WTC11 (cell line): ENCODE measurements at regions not wholly inside any gene's neighbourhood (a gene's known extent, or its start where the extent isn't known, plus 50 kb on each side); places are given as distances from the start of the nearest gene placed in this dataset.

Experiments
- ATAC-seq: fragments of 200-7000 bp; cut with Tn5 transposase; 2 replicates; pipeline ENCODE4 v1.10.0; 2021; ENCODE audit warnings: mild to moderate bottlenecking, moderate library complexity
- CTCF ChIA-PET: fragments of 300-600 bp; sonication (Branson Sonifier 250); formaldehyde crosslinking; loops from one replicate; lab custom pipeline; 2021; ENCODE audit warnings: antibody characterized with exemption; lab: Charles Lee
- POLR2A ChIA-PET: fragments of 350-600 bp; sonication (Branson Sonifier 250); formaldehyde crosslinking; loops from one replicate; lab custom pipeline; 2021; ENCODE audit warnings: antibody characterized with exemption; lab: Charles Lee
- DNase-seq: peaks from one replicate; pipeline ENCODE4 v3.0.0; 2021; ENCODE audit warnings: low spot score
- H3K27ac Mint-ChIP-seq: 2 replicates; pipeline ENCODE4 v1.8.0; 2021; ENCODE audit warnings: mixed read lengths
- H3K27me3 Mint-ChIP-seq: 2 replicates; pipeline ENCODE4 v1.8.0; 2021; ENCODE audit warnings: low read depth, mild to moderate bottlenecking, moderate library complexity, mixed read lengths
- H3K36me3 Mint-ChIP-seq: 2 replicates; pipeline ENCODE4 v1.8.0; 2021; ENCODE audit warnings: mixed read lengths
- H3K4me1 Mint-ChIP-seq: 2 replicates; pipeline ENCODE4 v1.8.0; 2022; ENCODE audit warnings: mixed read lengths
- H3K4me3 Mint-ChIP-seq: 2 replicates; pipeline ENCODE4 v1.8.0; 2021; ENCODE audit warnings: mild to moderate bottlenecking, moderate library complexity, mixed read lengths
- H3K9me3 Mint-ChIP-seq: 2 replicates; pipeline ENCODE4 v1.8.0; 2021; ENCODE audit warnings: mixed read lengths
- CBFB ChIP-seq: sonication (generic); formaldehyde crosslinking; IDR thresholded peaks from 2 replicates; pipeline ENCODE4 v1.8.1; 2022; ENCODE audit warnings: mild to moderate bottlenecking, low read depth, missing genetic modification reagents
- EMX1 ChIP-seq: fragments of 250-450 bp; sonication (Bioruptor Pico); IDR thresholded peaks from 2 replicates; pipeline ENCODE4 v1.8.0; 2021; ENCODE audit warnings: mild to moderate bottlenecking
- FOXP1 ChIP-seq: sonication (generic); formaldehyde crosslinking; IDR thresholded peaks from 2 replicates; pipeline ENCODE4 v1.8.0; 2022; ENCODE audit warnings: missing genetic modification reagents, mild to moderate bottlenecking, moderate library complexity, borderline replicate concordance
- MXD4 ChIP-seq: fragments of 250-450 bp; sonication (Bioruptor Pico); IDR thresholded peaks from 2 replicates; pipeline ENCODE4 v1.8.0; 2021; ENCODE audit warnings: mild to moderate bottlenecking, moderate library complexity, borderline replicate concordance
- NFE2L1 ChIP-seq: sonication (generic); formaldehyde crosslinking; IDR thresholded peaks from 2 replicates; pipeline ENCODE4 v1.8.1; 2023; ENCODE audit warnings: missing genetic modification reagents
- OVOL2 ChIP-seq: fragments of 250-450 bp; sonication (Bioruptor Pico); IDR thresholded peaks from 2 replicates; pipeline ENCODE4 v1.9.0; 2021; ENCODE audit warnings: mild to moderate bottlenecking, borderline replicate concordance
- RORB ChIP-seq: fragments of 250-450 bp; sonication (Bioruptor Pico); IDR thresholded peaks from 2 replicates; pipeline ENCODE4 v1.9.0; 2021; ENCODE audit warnings: mild to moderate bottlenecking
- SOX15 ChIP-seq: fragments of 250-450 bp; sonication (Bioruptor Pico); IDR thresholded peaks from 2 replicates; pipeline ENCODE4 v1.9.0; 2021; ENCODE audit warnings: mild to moderate bottlenecking
- SP1 ChIP-seq: sonication (generic); formaldehyde crosslinking; conservative IDR thresholded peaks from 2 replicates; pipeline ENCODE4 v1.8.1; 2022; ENCODE audit warnings: missing genetic modification reagents
- ZNF263 ChIP-seq: sonication (generic); formaldehyde crosslinking; IDR thresholded peaks from 2 replicates; pipeline ENCODE4 v1.8.1; 2022; ENCODE audit warnings: low read depth, mild to moderate bottlenecking, moderate library complexity, missing genetic modification reagents
- ZNF396 ChIP-seq: fragments of 250-450 bp; sonication (Bioruptor Pico); IDR thresholded peaks from 2 replicates; pipeline ENCODE4 v1.8.0; 2021; ENCODE audit warnings: mild to moderate bottlenecking, moderate library complexity, borderline replicate concordance
- ZNF416 ChIP-seq: fragments of 250-450 bp; sonication (Bioruptor Pico); IDR thresholded peaks from 2 replicates; pipeline ENCODE4 v1.9.0; 2021; ENCODE audit warnings: mild to moderate bottlenecking, inconsistent platforms
- TF ChIP-seq, protein P1 (sequence below): fragments of 250-450 bp; sonication (Bioruptor Pico); conservative IDR thresholded peaks from 2 replicates; pipeline ENCODE4 v1.9.0; 2021; ENCODE audit warnings: mild to moderate bottlenecking
- TF ChIP-seq, protein P2 (sequence below): sonication (generic); formaldehyde crosslinking; IDR thresholded peaks from 2 replicates; pipeline ENCODE4 v1.8.1; 2022; ENCODE audit warnings: mild to moderate bottlenecking, missing genetic modification reagents, moderate library complexity, borderline replicate concordance
- TF ChIP-seq, protein P3 (sequence below): sonication (generic); formaldehyde crosslinking; IDR thresholded peaks from 2 replicates; pipeline ENCODE4 v1.8.0; 2022; ENCODE audit warnings: mild to moderate bottlenecking, missing genetic modification reagents
- TF ChIP-seq, protein P4 (sequence below): sonication (generic); formaldehyde crosslinking; IDR thresholded peaks from 2 replicates; pipeline ENCODE4 v1.8.0; 2022; ENCODE audit warnings: mild to moderate bottlenecking, missing genetic modification reagents
- TF ChIP-seq, protein P5 (sequence below): sonication (generic); formaldehyde crosslinking; IDR thresholded peaks from 2 replicates; pipeline ENCODE4 v1.8.1; 2022; ENCODE audit warnings: missing genetic modification reagents, borderline replicate concordance
- TF ChIP-seq, protein P6 (sequence below): fragments of 250-450 bp; sonication (Bioruptor Pico); IDR thresholded peaks from 2 replicates; pipeline ENCODE4 v1.9.0; 2021; ENCODE audit warnings: moderate library complexity, mild to moderate bottlenecking, inconsistent platforms, borderline replicate concordance
- TF ChIP-seq, protein P7 (sequence below): sonication (generic); formaldehyde crosslinking; IDR thresholded peaks from 2 replicates; pipeline ENCODE4 v1.8.1; 2022; ENCODE audit warnings: low read depth, missing genetic modification reagents, borderline replicate concordance

DNA sequence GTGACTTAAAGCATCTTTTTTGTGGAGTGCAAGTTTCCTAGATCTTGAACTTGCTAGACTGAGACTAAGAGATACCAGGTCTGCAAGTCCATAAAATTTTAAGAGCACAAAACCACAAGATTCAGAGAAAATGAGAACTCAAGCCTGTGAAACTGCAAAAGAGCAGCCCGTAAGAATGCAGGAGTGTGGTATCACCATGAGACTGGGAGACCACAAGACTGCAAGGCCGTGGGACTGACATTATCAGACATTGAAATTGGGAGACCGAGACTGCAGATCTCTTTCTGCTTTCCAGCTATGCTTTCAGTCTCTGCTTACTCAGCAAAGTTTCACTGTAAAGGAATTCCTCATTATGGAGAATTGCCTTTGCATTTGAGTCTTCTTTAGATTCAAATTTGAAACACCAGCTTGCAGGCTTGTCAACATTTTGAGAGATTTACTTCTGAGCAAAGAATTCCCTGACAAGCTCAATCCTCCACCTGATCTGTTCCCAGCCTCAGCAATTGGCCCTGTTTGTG is 621.2 kb downstream of the KCNA4 start:
- no peak overlapping the region for H3K4me3 Mint-ChIP-seq
- no peak overlapping the region for H3K27ac Mint-ChIP-seq
- ATAC-seq, result no peak
- CTCF ChIA-PET, result interaction anchor here (1.4 to 2.0 kb wide), 2 partner anchors 52 to 747 kb away, joined by 3 to 5 read pairs; no protein-coding TSS in a partner anchor
- no peak for DNase-seq
- POLR2A ChIA-PET, result no interaction called here
- no peaks in the 10 kb centered on the region for H3K9me3 Mint-ChIP-seq
- H3K4me1 Mint-ChIP-seq, result 0 out of 2 replicates have a peak, but pooled peaks cover 3% of the 10 kb centered on the region
- peaks cover 2% of the 10 kb centered on the region; the same call in 1 of the 2 replicates for H3K27me3 Mint-ChIP-seq
- H3K36me3 Mint-ChIP-seq, result no peaks in the 10 kb centered on the region
- TF ChIP-seq ZNF263, result no peak
- TF ChIP-seq, all 79 proteins: peak for 0

DNA sequence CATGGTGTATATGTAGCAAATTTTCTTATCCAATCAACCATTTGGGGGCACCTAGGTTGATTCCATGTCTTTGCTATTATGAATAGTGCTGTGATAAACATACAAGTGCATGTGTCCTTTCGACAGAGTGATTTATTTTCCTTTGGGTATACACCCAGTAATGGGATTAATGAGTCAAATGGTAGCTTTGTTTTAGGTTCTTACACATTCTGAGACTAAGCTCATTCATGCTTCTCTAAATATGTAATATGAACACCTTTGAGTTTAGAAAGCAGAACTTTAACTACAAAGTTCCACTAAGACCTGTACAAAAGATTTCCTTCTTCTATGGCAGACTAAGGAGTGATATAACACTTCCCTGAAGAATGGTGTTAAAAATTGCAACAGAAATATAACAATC is 627.0 kb downstream of the KCNA4 start:
- no peaks in the 10 kb centered on the region for H3K27me3 Mint-ChIP-seq
- peaks cover 9% of the 10 kb centered on the region for H3K9me3 Mint-ChIP-seq
- H3K4me1 Mint-ChIP-seq, result no peaks in the 10 kb centered on the region
- DNase-seq (no peak), ATAC-seq (no peak)
- no peak overlapping the region for H3K4me3 Mint-ChIP-seq
- H3K36me3 Mint-ChIP-seq, result no peaks in the 10 kb centered on the region
- TF ChIP-seq ZNF396 (CRISPR knock-in tag) (no peak), EMX1 (no peak), RORB (CRISPR knock-in tag) (no peak), OVOL2 (CRISPR knock-in tag) (no peak), SOX15 (CRISPR knock-in tag) (no peak), NFE2L1 (no peak), FOXP1 (CRISPR knock-in tag) (no peak), ZNF416 (CRISPR knock-in tag) (no peak), SP1 (CRISPR knock-in tag) (no peak), CBFB (CRISPR knock-in tag) (no peak), MXD4 (no peak)
- TF ChIP-seq, protein P1, sequence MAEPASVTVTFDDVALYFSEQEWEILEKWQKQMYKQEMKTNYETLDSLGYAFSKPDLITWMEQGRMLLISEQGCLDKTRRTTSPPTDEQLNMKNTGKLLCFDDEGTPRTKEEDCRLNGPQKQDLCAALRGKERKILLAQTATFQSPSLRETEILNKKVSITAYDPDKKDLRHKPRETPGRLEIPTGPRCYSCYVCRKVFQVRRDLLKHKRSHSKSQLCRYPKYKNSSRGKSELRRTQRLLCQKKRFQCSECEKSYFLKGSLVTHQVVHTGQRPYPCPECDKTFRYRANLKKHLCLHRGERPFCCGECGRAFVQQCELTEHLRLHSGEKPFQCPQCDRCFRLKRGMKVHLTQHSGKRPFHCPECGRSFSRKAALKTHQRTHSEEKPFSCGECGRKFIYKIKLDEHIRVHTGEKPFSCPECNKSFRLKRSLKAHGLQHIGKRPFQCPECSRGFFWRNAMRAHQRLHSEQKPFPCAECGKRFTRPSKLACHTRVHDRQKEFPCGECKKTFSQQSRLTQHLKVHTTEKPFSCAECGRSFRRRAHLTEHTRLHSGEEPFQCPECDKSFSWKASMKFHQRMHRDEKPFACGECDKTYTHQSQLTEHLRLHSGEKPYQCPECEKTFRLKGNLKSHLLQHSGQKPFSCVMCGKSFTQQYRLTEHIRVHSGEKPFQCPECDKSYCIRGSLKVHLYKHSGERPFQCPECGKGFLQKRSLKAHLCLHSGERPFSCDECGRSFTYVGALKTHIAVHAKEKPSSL (CRISPR knock-in tag), result no peak
- TF ChIP-seq, protein P2, sequence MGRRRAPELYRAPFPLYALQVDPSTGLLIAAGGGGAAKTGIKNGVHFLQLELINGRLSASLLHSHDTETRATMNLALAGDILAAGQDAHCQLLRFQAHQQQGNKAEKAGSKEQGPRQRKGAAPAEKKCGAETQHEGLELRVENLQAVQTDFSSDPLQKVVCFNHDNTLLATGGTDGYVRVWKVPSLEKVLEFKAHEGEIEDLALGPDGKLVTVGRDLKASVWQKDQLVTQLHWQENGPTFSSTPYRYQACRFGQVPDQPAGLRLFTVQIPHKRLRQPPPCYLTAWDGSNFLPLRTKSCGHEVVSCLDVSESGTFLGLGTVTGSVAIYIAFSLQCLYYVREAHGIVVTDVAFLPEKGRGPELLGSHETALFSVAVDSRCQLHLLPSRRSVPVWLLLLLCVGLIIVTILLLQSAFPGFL (CRISPR knock-in tag), result no peak
- TF ChIP-seq, protein P3, sequence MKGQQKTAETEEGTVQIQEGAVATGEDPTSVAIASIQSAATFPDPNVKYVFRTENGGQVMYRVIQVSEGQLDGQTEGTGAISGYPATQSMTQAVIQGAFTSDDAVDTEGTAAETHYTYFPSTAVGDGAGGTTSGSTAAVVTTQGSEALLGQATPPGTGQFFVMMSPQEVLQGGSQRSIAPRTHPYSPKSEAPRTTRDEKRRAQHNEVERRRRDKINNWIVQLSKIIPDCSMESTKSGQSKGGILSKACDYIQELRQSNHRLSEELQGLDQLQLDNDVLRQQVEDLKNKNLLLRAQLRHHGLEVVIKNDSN (CRISPR knock-in tag), result no peak
- TF ChIP-seq, protein P4, sequence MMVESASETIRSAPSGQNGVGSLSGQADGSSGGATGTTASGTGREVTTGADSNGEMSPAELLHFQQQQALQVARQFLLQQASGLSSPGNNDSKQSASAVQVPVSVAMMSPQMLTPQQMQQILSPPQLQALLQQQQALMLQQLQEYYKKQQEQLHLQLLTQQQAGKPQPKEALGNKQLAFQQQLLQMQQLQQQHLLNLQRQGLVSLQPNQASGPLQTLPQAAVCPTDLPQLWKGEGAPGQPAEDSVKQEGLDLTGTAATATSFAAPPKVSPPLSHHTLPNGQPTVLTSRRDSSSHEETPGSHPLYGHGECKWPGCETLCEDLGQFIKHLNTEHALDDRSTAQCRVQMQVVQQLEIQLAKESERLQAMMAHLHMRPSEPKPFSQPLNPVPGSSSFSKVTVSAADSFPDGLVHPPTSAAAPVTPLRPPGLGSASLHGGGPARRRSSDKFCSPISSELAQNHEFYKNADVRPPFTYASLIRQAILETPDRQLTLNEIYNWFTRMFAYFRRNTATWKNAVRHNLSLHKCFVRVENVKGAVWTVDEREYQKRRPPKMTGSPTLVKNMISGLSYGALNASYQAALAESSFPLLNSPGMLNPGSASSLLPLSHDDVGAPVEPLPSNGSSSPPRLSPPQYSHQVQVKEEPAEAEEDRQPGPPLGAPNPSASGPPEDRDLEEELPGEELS (CRISPR knock-in tag), result no peak
- TF ChIP-seq, protein P5, sequence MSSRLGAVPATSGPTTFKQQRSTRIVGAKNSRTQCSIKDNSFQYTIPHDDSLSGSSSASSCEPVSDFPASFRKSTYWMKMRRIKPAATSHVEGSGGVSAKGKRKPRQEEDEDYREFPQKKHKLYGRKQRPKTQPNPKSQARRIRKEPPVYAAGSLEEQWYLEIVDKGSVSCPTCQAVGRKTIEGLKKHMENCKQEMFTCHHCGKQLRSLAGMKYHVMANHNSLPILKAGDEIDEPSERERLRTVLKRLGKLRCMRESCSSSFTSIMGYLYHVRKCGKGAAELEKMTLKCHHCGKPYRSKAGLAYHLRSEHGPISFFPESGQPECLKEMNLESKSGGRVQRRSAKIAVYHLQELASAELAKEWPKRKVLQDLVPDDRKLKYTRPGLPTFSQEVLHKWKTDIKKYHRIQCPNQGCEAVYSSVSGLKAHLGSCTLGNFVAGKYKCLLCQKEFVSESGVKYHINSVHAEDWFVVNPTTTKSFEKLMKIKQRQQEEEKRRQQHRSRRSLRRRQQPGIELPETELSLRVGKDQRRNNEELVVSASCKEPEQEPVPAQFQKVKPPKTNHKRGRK (CRISPR knock-in tag), result no peak
- TF ChIP-seq, protein P6, sequence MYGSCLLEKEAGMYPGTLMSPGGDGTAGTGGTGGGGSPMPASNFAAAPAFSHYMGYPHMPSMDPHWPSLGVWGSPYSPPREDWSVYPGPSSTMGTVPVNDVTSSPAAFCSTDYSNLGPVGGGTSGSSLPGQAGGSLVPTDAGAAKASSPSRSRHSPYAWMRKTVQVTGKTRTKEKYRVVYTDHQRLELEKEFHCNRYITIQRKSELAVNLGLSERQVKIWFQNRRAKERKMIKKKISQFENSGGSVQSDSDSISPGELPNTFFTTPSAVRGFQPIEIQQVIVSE (CRISPR knock-in tag), result no peak
- TF ChIP-seq, protein P7, sequence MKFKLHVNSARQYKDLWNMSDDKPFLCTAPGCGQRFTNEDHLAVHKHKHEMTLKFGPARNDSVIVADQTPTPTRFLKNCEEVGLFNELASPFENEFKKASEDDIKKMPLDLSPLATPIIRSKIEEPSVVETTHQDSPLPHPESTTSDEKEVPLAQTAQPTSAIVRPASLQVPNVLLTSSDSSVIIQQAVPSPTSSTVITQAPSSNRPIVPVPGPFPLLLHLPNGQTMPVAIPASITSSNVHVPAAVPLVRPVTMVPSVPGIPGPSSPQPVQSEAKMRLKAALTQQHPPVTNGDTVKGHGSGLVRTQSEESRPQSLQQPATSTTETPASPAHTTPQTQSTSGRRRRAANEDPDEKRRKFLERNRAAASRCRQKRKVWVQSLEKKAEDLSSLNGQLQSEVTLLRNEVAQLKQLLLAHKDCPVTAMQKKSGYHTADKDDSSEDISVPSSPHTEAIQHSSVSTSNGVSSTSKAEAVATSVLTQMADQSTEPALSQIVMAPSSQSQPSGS (CRISPR knock-in tag), result no peak
- ChIA-PET CTCF (no interaction called here), POLR2A (no interaction called here)
- no peak overlapping the region for H3K27ac Mint-ChIP-seq
